ENCODE measurements at regions not wholly inside any gene's neighbourhood (a gene's known extent, or its start where the extent isn't known, plus 50 kb on each side); places are given as distances from the start of the nearest gene placed in this dataset.

DNA sequence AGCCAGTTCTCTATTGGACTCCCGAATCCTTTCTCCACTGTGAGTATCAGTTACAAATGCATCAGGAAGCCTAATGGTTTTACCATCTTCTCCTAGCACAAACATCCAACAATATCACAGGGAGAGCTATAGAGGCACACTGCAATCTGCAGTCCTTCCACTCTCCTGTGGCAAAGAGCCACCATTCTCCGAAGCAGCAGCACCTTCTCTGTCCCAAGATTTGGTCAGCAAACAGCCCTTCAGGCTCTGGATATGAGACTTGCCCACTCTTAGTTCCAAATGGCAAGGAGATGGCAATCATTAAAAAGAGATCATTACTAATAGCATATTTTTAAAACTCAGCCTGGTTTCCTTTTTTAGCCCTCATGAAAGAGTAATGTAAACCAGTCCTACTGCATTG lies 223.4 kb downstream of the HS3ST3A1 start:
- Histone ChIP-seq H4K20me1 (ENCODE audit: control insufficient read depth, insufficient read depth, low read length, poor library complexity, severe bottlenecking) (no peaks in the 10 kb centered on the region), H3K4me2 (replicated peaks; ENCODE audit: low read depth, low read length, poor library complexity, severe bottlenecking) (no peak overlapping the region), H3K9me3 (ENCODE audit: control extremely low read depth in 1 of 3, control insufficient read depth in 2 of 3, insufficient read depth in 1 of 3, low read length in 2 of 3) (peaks cover 0 to 4% (median 0%) of the 10 kb centered on the region in 3 donors), H3K9ac (ENCODE audit: low read length) (no peak overlapping the region), H3K4me1 (ENCODE audit: control insufficient read depth in 2 of 2, insufficient read depth in 2 of 2, low read length in 2 of 2) (no peaks in the 10 kb centered on the region), H3K4me3 (ENCODE audit: control extremely low read depth in 1 of 5, extremely low read depth in 1 of 5, insufficient read depth in 1 of 5, low read depth in 2 of 5, low read length in 4 of 5) (no peak overlapping the region), H2AFZ (ENCODE audit: insufficient read depth, low read depth, low read length, poor library complexity, severe bottlenecking) (no peak overlapping the region), H3K36me3 (replicated peaks in 1 of 2; ENCODE audit: control extremely low read depth in 1 of 2, control insufficient read depth in 1 of 2, extremely low read depth in 1 of 2, insufficient read depth in 2 of 2, low read length in 1 of 2) (no peaks in the 10 kb centered on the region), H3K27me3 (replicated peaks in 1 of 4; ENCODE audit: control extremely low read depth in 1 of 4, control insufficient read depth in 3 of 4, insufficient read depth in 4 of 4, low read length in 3 of 4) (no peaks in the 10 kb centered on the region), H3K27ac (ENCODE audit: low read length in 2 of 2) (no peak overlapping the region), H3K79me2 (ENCODE audit: control insufficient read depth, insufficient read depth, low read length) (no peaks in the 10 kb centered on the region)
- CTCF ChIA-PET: no interaction called here
- intact Hi-C loops (cut with micrococcal nuclease): no loop called here
- no peak overlapping the region for H3K27ac Mint-ChIP-seq
- H3K27me3 Mint-ChIP-seq: no peaks in the 10 kb centered on the region
- ATAC-seq (ENCODE audit: low read depth): no peak
- no peaks in the 10 kb centered on the region for H3K4me1 Mint-ChIP-seq
- DNase-seq: no peak
- POLR2A ChIA-PET: no interaction called here
- WGBS (ENCODE audit: insufficient coverage): 86% methylated on average over 2 of the region's 2 CpGs
- no peaks in the 10 kb centered on the region for H3K9me3 Mint-ChIP-seq (ENCODE audit: insufficient read depth)
- no peak overlapping the region for H3K4me3 Mint-ChIP-seq
- TF ChIP-seq EZH2 (IDR thresholded peaks at IDR 0.05; ENCODE audit: borderline replicate concordance, insufficient read depth, low read depth, low read length, poor library complexity, severe bottlenecking): no peak
- no peak for TF ChIP-seq CTCF (IDR thresholded peaks at IDR 0.05)

DNA sequence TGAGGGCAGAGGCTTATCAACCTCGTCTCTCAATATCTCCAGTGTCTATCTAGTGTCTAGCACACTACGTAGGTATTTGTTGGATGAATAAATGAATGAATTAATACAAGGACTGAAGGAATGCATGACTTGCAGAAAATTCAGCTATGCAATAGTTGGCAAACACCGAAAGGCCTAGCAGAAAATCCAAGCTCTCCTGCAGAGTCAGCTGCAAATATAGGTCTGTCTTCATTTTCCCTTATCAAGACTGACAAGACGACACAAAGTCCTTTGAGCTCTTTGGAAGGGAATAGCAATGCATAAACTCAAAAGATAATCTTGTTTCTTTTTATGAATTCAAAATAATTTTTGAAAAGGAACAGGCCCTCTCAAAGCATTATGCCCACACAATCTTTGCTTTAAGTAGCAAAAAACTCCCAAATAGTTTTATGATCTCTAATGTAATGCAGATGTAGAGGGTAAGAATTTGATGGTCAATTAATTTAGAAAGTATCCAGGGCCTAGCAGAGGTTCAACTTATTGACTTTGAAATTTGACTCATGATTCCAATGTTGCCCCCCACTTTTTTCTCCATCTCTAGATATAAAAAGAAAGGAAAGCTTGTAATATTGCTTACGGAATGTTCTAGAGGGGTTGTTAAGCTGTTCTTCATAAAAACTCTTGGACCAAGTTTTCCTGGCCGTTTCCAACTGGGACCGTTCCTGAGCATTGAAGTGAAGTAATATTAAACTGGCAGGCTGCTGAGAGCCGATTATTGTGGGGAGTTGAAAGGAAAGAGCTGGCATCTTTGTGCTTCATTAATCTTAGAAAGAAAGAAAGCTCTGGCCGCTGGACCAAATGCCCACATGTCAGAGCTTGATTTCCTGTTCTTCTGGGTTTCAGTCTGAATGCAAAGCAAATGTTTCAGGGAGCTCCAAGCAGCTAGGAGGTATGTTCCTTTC lies 227.3 kb downstream of the HS3ST3A1 start:
- Histone ChIP-seq H3K4me2 (replicated peaks; ENCODE audit: low read depth, low read length, poor library complexity, severe bottlenecking) (no peak overlapping the region), H3K27me3 (replicated peaks in 1 of 4; ENCODE audit: control extremely low read depth in 1 of 4, control insufficient read depth in 3 of 4, insufficient read depth in 4 of 4, low read length in 3 of 4) (no peaks in the 10 kb centered on the region), H3K4me1 (ENCODE audit: control insufficient read depth in 2 of 2, insufficient read depth in 2 of 2, low read length in 2 of 2) (no peaks in the 10 kb centered on the region), H3K4me3 (ENCODE audit: control extremely low read depth in 1 of 5, extremely low read depth in 1 of 5, insufficient read depth in 1 of 5, low read depth in 2 of 5, low read length in 4 of 5) (no peak overlapping the region), H3K27ac (ENCODE audit: low read length in 2 of 2) (no peak overlapping the region), H3K36me3 (replicated peaks in 1 of 2; ENCODE audit: control extremely low read depth in 1 of 2, control insufficient read depth in 1 of 2, extremely low read depth in 1 of 2, insufficient read depth in 2 of 2, low read length in 1 of 2) (no peaks in the 10 kb centered on the region), H3K9me3 (ENCODE audit: control extremely low read depth in 1 of 3, control insufficient read depth in 2 of 3, insufficient read depth in 1 of 3, low read length in 2 of 3) (no peaks in the 10 kb centered on the region), H3K9ac (ENCODE audit: low read length) (no peak overlapping the region), H2AFZ (ENCODE audit: insufficient read depth, low read depth, low read length, poor library complexity, severe bottlenecking) (no peak overlapping the region), H4K20me1 (ENCODE audit: control insufficient read depth, insufficient read depth, low read length, poor library complexity, severe bottlenecking) (no peaks in the 10 kb centered on the region), H3K79me2 (ENCODE audit: control insufficient read depth, insufficient read depth, low read length) (no peaks in the 10 kb centered on the region)
- no peaks in the 10 kb centered on the region for H3K27me3 Mint-ChIP-seq
- no peak for ATAC-seq (ENCODE audit: low read depth)
- ChIA-PET POLR2A (no interaction called here), CTCF (interaction anchor here (0.6 kb wide), 1 partner anchor 1658 kb away, joined by 3 read pairs; no protein-coding TSS in a partner anchor)
- WGBS (ENCODE audit: insufficient coverage): 82% methylated on average over 6 of the region's 9 CpGs
- no peak for DNase-seq
- no peak for TF ChIP-seq EZH2 (IDR thresholded peaks at IDR 0.05; ENCODE audit: borderline replicate concordance, insufficient read depth, low read depth, low read length, poor library complexity, severe bottlenecking)
- TF ChIP-seq CTCF (IDR thresholded peaks at IDR 0.05): no peak
- no peaks in the 10 kb centered on the region for H3K4me1 Mint-ChIP-seq
- H3K9me3 Mint-ChIP-seq (ENCODE audit: insufficient read depth): no peaks in the 10 kb centered on the region
- intact Hi-C loops (cut with micrococcal nuclease): no loop called here
- no peak overlapping the region for H3K4me3 Mint-ChIP-seq
- H3K27ac Mint-ChIP-seq: no peak overlapping the region
